ENCODE measurements at regions not wholly inside any gene's neighbourhood (a gene's known extent, or its start where the extent isn't known, plus 50 kb on each side); places are given as distances from the start of the nearest gene placed in this dataset.
A peak's percentile ranks its signal among the peaks of the same experiment; 100 is the strongest.

DNA sequence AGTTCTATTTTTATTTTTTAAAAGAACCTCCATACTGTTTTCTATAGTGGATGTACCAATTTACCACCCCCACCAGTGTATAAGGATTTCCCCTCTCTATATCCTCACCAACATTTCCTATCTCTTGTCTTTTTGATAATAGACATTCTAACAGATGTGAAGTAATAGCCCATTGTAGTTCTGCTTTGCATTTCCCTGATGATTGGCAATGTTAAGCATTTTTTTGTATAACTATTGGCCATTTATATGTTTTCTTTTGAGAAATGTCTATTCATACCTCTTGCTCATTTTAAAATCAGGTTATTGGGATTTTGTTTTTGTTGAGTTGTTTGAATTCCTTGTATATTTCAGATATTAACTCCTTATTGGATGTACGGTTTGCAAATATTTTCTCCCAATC, 251.1 kb upstream of the HTR2C start:
- no peak for FAIRE-seq

DNA sequence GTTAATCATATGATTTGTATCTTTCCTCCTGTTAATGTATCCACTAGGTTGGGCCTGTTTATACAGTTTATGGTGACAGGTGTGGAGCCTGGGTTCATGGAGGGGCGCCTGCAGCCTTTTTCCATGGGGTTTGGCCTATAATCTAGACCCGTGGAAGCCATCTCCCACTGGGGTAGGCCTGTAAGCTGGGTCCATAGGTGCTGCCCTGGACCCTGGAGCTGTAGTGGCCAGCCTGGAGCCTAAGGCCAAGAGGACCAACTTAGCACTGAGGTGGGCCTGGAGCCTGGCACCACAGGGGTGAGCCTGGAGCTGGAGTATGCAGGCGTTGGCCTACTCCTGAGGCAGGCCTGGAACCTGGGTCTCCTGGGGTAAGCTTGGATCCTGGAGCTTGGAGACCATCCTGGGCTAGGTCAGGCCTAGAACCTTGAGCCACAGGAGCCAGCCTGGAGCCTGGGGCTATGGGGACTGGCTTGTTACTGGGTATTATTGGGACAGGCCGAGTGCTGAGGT, 249.4 kb upstream of the HTR2C start:
- no peak for FAIRE-seq

DNA sequence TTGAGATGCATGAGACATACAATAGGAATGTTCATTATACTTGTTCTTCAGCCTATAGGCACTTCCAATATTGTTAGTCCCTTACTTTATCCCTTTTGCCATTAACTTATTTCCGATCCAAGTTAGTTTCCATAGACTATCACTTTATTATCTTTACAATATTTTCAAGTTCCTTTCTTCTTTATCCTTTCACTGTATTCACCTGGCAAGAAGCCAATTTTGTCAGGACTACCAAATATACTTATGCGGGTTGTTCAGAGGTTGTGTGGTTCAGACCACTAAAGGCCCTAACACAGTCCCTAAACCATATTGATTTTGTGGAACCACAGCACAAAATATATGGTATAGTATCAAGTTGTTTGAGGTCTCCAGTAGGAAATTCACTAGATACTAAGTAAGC, 245.0 kb upstream of the HTR2C start:
- no peak for FAIRE-seq

DNA sequence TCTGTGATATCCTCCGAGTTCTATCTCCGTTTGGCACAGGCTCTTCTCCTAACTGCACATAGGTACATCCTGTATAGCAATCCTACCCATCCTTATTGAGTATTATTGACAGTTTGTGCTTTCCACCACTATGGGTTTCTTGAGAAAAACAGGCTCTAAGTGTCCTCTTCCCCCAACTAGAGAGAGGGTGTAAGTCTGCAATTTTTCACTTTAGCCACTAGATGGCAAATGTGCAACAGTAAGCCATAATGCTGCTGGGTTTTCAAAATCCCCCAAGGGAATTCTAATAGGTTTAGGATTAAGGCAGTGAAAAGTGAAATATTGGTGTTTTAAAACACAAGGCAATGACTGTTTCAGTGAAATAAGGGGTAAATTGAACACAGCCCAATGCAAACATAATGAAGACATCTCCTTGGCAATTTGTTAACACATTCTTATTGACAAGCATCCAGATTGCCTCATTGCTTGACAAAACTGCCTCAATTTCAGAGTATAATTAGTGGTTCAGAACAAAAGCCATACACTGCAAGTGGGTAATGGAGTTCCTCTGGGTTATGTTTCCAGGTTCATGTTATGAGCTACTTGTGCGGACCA, 239.0 kb upstream of the HTR2C start:
- FAIRE-seq, result no peak

DNA sequence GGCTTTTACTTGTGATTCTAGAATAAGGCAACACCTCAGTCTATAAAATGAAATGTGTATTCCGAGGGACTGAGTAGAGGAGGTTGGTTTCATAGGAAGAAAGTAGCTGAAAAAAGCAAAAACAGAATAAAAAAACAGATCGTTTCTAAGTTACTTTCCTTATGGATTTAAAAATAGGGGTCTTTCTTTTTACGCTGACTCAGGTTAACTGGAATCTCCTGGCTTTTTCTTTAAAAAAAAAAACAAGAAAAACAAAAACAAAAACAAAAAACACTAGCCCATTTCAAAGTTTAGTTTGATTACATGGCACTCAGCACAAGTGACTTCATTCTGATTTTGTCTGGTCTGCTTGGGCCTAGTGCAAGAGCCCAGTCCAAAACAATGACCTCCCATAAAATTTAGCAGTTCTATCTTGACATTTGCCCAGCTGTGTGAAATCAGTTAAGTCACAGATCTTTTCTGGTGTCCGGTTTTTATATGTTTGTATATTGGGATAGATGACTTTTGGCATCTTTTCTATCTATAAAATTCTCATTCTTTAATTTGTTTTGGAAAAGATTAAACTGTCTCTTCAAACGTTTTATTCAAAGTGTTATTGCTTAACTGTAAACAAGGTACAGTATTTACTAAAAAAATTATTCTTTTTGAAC, 222.7 kb upstream of the HTR2C start:
- peak; percentile 94 for FAIRE-seq

DNA sequence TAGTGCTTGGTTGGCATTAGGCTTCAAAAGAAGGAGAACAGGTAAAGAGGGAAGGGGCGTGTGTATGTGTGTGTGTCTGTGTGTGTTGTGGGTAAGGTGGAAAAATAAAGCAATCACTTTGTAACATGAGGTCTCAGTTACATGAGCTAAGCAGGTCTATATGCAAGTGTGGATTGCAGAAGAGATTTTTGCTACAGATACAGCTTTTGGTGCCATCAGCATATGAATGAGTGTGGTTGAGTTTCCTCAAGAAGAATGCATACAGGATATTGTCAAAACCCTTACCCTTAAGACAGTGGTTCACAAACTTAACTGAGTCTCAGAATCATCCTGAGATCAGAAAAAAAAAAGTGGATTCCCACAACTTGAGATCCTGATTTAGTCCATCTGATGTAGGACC, 220.5 kb upstream of the HTR2C start:
- no peak for FAIRE-seq

DNA sequence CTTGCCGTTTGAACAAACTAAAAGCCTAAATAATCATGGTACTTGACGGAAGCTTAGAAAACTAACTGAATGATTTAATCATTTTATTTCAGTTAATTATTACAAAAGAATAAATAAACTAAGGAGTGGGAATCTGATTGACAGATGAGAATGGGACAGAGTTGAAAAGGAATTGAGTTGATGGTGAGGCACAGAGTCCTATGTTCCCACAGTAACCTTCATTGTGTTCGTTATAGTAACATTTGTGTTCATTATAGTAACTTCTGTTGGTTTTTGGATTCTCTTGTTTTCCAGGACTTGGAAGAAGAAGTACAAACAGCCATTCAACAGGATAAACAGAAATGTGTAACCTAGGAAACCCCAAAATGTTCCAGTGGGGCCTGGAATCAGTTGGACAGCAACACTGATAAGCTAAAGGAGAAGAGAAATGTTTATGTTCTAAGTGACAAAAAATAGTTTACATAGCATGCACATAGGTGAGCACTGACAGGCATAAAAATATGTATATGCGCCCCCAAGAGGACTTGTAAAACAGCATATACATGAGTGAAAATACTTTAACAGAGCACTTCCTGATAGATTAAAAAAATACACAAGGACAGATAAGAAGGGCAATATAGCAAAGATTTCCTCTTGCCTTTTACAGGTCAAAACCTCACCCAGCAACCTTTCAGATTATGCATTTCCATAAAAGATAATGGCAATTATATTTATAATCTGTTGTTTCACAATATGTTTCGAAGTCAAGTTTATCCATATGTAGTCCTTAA, 218.6 kb upstream of the HTR2C start:
- FAIRE-seq, result no peak

DNA sequence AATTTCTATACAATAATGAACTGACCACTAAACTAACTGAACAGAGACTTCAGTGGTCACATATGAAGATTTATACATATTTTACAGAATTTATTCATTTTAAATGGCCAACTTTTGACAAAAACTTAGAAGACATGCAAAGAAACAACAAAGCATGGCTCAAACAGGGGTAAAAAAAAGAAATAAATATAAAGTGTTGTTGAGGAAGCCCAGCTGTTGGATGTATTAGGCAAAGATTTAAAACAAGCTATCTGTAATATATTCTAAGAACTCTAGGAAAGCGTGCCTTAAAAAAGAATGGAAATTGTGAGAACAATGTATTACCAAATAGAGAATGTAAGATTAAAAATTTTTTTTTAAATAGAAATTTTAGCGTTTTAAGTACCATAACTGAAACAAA, 210.9 kb upstream of the HTR2C start:
- FAIRE-seq, result no peak

DNA sequence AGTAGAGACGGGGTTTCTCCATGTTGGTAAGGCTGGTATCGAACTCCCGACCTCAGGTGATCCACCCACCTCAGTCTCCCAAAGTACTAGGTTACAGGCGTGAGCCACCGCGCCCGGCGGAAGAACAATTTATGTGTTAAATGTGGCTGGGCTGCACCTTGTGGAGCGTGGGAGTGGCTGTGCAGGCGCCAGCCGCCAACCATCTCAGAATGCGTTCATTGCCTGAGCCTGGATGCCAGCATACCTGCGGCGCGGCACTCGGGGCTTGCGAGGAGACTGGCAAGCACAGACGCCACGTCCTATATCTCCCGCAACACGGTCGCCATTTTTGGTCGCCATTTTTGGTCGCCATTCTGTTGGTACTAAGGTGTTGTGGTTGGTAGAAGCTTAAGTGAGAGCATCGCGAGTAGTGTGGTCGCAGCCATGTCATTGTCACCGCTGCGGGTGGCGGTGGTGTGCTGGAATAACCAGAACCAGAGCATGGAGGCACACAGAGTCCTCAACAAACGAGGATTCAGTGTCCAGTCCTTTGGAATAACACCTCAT, 193.6 kb upstream of the HTR2C start:
- no peak for FAIRE-seq
